ENCODE measurements at regions not wholly inside any gene's neighbourhood (a gene's known extent, or its start where the extent isn't known, plus 50 kb on each side); places are given as distances from the start of the nearest gene placed in this dataset.

- TF ChIP-seq CTCF (IDR thresholded peaks at IDR 0.05) (no peak), POLR2A (IDR thresholded peaks at IDR 0.05) (no peak)
Observed at GRCh38 chr5:61801174-61801573, 469.1 kb downstream of the ZSWIM6 start.

Measured in testis (tissue), 2 donors.